Ammon's horn (tissue), 1 donor: ENCODE measurements at regions not wholly inside any gene's neighbourhood (a gene's known extent, or its start where the extent isn't known, plus 50 kb on each side); places are given as distances from the start of the nearest gene placed in this dataset.

Source experiments
- DNase-seq: peaks from one replicate; pipeline ENCODE4 v3.0.0-alpha.2; 2016; ENCODE audit warnings: low spot score

DNA sequence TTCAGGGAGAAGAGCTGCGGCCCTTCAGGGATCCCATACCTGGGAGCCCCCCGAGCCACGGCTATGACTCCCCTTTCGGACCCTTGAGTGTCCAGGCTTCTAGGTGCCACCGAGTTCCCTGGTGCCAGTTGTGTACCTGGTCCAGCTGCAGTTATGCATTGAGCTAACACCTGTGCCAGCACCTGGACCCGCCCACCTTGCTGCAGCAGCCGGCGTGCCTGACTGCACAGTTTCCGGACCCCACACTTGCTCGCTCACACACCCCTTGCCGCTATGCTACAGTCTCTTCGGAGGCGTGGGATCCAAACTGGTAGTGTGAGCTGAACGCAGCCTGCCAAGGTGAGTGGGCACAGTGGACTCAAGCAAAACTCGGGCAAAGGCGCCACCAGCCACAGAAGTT, 284.5 kb upstream of the ROBO1 start:
- DNase-seq, result no peak

DNA sequence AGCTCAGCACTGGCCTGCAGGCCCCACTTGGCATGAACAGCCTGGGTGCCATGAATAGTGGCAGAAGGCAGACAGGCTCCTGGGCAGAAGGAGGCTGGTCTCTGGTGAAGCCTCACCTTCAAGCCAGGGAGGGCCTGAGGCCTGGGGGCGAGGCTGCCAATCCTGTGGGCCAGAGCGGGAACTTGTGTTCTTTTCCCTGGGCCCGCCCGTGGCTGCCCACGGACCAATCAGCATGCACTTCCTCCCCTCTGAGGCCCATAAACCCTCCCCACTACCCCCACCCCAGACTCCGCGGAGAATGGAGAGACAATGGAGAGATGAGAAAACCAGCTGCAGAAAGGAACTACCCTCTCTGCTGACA, 283.8 kb upstream of the ROBO1 start:
- DNase-seq, result no peak

DNA sequence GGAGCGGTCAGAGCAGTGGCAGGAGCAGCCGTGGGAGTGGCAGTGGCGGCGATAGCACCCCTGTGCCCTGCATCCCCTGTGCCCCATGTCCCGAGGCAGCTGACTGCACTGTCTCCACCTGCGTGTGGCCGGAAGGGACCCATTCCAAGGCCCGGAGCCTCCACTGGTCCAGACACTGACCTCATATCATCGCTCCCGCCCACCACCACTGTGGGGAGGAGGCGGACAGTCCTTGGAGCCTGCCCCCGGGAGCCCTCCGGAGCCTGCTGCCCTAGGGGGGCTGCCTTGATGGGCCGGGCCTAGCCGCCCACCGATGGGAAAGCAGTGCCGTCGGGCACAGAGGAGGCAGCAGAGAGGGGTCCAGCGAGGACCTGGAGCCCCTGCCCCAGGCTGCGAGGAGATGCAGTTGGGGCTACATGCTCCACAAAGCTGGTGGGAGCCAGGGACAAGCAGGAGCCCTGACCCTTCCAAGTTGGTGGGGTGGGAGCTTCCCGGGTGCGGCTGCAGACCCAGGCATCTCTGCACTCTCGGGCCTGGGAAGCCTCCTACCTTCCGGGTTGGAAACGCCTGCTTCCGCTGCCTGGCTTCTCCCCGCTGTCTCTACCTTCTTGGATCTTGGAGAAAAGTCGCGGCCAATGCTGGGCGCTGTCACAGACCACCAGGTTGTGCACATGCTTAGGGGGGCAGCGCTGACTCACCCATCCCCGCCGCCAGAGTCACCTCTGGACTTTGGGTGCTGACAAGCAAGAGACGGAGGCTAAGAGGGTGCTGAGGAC, 283.2 kb upstream of the ROBO1 start:
- no peak for DNase-seq

DNA sequence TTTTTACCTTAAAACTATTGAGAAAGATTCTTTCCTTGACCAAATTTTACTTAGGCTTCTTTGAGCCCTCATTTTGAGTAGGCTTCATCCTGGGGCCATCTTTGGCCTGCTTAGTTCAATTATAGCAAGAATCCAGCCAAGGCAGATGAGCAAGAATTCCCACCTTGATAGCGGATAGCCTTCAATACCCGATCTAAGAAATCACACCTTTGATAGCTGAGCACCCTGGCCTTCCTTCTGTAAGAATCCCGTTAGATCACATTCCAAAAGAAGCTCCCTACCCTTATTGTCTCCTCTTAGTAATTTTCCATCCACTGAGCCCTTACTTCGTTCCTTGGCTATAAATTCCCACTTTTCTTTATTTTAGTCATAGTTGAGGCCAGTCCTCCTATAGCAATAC, 275.4 kb upstream of the ROBO1 start:
- DNase-seq, result no peak

DNA sequence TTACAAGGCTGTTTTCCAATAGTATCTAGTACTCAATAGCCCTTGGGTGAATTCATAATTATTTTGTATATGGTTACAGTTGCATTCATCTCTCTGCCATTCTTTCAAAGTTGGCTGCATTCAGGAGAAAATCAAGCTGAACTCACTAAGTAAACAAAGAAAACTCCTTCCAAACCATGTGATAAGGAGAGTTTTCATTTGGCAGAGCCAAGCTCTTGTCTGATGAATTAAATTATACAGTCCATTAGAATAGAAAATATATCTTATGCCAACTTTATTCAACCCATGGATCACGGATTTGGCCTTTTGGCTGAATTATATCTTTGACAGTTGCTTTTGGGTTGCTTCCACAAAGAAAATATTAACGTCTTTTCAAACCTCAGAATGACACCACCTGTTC, 272.3 kb upstream of the ROBO1 start:
- DNase-seq, result no peak

DNA sequence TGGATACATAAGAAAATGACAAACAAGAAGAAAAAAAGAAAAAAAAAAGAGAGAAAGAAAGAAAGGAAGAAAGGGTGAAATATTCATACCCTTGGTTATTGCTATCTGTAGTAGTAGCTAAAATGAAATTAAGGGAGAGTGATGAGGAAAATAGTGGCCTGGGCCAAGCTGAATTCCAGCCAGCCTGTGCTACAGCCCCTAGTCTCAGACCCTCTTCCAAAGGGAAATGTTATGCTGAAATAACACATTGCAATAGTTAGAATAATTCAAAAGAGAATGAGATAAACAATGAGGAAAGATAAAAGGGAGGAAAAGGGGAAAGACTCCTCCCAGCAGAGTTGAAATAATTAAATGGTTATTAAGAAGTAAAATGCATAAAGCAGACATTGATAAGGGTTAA, 268.4 kb upstream of the ROBO1 start:
- DNase-seq, result no peak

DNA sequence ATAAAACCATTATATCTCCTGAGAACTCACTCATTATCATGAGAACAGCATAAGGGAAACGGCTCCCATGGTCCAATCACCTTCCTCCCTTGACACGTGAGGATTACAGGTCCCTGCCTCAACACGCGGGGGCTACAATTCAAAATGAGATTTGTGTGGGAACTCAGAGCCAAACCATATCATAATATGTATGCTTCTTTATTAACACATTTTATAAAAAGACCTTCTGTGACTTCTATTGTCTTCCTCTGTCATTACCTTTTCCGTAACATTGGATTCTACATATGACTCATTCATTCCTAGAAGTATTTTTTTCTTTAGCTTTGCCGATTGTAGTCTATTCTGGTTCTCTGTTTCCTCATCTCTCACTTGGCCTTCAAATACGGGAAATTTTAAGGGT, 267.2 kb upstream of the ROBO1 start:
- no peak for DNase-seq

DNA sequence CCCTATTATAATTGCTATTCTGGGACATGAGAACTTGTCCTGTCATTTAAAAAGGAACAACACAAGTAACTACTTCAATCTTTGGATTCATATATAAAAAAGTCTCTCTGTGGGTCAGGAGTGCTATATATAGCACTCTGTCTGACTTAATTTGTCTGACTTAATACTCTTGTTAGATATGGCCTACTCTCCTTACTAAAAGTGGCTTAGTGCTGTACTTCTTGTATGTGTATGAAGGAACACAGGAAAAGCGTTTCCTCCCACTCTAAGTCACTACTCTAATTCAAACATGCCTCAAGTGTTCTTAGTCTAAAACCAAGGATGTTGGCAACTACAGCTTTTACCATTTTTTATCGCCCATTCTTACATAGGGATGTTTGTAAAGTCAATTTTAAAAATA, 255.2 kb upstream of the ROBO1 start:
- no peak for DNase-seq

DNA sequence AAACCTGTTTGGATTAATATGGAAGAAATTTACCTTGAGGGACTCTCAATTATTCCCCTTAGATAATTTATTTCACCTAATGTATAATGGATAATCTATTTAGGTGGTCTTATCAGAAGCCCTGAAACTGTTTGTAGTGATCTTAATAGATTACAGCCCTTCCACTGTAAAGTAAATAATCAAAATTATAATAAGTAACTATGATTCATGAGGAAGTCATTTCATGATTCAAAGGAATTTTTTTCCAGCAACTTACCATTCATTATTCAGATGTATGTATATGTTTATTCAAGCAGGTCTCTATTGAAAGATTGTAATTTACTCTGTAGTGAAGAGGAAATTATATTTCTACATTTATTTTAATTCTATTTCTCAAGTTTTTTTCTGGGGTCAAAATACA, 250.6 kb upstream of the ROBO1 start:
- no peak for DNase-seq

DNA sequence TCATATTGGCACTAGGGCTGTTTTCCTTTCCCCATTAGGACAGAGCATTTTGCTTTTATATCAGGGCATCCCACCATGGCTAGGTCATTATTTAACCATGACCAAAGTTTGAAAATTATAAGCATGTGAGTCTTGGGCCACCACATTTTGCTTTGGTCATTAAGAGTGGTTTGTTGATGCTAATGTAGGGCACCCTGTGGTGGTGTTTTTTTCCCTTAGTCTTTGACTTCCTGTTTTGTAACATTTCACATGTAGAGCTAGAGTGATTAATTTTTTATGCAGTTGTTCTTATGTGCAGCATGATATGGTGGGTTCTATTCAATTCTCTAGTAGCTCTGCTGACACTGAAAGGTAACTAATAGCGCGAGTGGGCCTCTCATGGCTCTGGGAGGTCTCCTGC, 249.6 kb upstream of the ROBO1 start:
- DNase-seq, result no peak

DNA sequence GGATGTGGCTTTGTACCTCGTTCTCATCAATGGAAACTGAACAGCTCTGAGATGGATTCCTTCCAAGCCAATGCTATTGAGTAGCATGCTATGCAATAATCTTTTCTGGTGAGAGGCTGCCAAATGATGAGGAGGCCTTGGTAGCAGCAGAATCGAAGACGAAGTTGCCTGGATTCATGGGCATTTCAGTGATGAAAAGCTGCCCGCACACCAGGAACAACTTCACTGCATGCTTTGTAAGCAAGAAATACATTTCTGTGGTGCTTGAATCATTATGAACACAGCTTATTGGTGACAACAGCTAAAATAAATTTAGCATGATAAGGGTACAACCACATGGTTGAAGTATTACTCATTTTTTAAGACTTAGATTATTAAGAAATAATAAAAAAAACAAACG, 246.8 kb upstream of the ROBO1 start:
- no peak for DNase-seq

DNA sequence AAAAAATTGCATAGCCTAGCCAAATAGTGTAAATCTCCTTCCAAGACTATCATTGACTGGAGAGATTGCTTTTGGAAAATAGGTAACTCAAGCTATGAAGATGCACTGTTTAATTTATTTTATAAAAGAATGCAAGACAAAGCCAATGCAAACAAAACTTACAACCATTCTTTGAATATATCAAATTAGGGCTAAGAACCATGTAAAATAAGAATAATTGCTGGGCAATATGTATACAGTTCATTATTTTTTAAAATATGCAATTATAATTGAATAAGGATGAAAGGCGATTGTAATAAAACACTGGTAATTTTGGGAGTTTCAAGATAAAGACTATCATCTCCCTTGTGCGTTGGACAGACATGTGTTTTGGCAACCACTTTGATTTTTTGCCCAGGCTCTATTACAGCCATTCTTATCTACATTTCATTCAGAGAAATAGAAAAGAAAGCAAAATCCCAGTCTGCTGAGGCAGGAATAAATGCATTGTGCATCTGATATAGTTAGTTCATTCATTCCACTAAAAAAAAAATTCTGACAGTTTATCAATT, 242.3 kb upstream of the ROBO1 start:
- DNase-seq, result no peak

DNA sequence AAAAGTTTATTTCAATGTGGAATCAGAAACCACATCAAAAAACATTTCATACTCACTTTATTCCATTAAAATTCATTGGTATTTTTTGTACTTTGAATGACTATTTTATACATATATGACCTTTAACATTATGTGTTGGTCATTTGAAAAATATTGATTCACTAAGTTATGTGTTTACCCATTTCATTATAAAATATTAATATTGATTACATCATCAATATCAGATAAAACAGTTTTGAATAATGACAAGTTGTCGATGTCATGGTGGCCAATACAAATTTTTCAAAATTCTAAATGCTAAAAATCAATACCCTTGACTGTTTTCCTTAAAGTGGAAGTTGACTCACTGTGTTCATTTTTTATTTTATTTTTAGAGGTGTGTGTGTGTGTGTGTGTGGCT, 239.7 kb upstream of the ROBO1 start:
- DNase-seq, result no peak

DNA sequence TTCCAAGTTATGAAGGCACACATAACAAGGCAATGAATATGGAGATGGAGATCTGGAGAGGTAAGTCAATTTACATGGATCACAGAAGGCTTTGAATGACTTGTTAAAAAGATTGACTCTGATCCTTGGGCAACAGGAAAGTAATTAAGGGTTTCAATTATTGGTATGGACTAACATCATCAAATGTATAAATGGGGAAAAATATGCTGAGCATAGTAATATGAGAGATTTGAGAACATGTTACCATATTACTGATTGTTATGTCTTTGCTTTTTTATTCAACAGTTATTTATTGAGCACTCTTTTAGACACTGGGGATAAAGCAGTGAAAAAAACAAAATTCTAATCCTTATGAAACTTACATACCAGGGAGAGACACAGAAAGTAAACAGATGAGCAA, 238.5 kb upstream of the ROBO1 start:
- DNase-seq, result no peak

DNA sequence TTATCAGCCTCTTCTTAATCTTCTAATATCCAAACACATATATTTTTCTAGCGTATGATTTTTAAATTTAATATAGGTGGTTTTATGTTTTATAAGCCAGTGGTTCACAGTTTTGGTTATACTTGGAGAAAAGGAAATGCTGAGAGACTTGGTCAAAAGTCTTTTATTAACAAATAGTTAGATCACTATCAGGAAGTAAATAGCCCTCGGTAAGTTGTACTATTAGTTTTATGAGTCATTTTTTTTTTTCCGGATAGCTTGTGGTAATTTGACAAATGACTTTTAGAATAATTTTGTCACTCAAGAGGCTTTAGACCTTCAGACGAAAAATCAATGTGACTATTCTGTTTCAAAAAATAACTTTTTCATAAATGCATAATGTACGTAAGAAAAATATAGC, 232.2 kb upstream of the ROBO1 start:
- DNase-seq, result no peak

DNA sequence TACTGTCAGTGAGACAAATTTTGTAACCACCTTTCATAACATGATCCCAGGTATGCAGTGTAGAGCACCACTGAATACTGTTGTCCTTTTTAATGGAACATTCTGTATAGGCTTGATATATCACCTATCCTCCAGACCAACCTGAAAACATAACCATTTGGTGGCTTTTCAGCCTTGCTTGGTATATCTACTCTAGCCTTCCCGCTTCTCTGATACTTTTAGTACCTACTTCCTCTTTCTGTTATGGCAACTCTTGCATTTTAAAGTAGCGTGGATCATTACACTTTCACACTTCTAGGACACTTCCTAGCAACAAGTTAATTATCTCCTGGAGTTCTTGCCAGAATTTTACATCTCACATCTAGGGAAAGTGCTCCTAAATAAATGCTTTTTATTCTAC, 226.6 kb upstream of the ROBO1 start:
- DNase-seq, result no peak

DNA sequence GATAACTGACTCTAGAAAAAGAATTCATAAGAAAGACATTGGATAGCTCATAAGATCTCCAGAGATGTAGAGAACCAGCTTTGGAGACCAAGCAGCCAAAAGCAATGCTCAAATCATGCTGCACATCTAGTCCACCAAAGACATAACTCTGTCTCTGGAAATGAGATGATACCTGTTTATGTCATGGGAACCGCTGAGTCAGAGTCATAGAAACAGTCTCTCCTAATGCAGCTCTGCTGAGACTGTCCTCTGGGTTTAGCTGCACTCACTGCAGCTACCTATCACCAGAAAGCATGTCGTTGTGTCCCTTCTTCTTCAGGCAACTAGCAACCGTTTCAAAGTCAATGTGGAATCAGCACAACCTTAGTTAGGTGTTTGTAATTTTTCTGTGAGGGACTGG, 218.5 kb upstream of the ROBO1 start:
- DNase-seq, result no peak

DNA sequence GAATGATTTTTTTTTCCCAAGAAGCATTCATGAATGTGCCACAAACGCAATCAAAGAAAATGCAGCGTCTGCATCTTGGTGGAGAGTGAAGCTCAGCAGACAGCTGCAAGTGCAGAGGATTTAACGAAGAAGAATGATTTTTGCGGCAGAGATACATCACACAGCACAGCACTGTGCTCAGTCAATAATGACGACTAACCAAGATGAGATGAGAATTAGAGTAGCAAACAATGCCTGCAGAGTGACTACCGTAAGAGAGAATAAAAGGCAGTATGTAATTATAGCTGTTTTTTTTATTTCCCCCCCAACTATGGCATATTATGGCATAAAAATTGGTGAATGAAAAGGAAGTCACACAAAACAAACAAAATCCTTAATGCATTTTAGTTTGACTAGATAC, 218.0 kb upstream of the ROBO1 start:
- no peak for DNase-seq

DNA sequence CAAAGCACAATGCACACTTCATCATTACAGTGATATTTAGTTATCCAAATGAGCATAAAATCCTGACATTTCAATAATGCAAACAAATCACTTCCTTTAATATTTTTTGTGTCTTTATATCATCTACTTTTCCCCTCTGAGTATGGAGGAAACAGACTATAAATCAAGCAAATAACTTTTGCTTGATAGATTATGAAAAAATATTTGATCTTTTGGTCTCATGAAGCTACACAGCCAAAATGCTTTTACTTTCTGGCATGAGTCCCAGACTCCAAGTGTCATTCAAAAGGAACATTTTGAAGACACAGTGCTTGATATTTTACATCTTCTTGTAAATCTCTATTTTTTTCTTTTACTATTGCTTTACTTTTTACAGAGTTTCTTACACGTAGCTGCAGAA, 215.3 kb upstream of the ROBO1 start:
- DNase-seq, result no peak

DNA sequence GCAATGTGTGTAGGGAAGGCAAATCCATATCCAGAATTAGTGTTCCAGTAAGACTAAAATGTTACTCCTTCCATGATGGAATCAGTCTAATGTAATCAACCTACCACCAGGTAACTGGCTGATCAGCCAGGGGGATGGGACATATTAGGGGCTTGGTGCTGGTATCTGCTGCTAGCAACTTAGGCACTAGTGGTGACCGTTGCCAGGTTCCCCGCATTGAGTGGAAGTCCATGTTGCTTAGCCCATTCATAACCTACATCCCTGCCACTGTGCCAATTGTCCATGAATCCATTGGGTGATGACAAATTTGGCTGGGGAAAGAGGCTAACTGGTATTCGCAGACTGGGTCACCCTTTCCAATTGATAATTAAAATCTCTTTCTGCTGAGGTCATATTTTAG, 212.2 kb upstream of the ROBO1 start:
- no peak for DNase-seq

DNA sequence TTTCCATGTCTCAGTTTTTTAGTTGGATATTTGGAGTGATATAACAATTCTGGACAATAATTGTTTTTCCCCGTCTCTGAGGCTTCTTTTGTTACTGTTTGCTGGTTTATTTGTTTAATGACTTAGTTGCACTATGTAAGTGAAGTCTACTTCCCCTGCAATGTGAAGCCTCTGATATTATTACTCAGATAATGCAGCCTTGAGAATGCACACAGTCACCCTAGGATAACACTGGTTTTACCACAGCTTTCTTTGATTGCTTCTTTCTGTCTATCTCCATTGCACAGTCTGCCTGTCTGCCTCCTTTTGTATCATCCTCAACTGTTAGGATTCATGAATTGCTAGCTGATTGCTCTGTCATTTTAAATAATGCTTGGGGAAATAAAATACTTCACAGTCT, 208.7 kb upstream of the ROBO1 start:
- no peak for DNase-seq

DNA sequence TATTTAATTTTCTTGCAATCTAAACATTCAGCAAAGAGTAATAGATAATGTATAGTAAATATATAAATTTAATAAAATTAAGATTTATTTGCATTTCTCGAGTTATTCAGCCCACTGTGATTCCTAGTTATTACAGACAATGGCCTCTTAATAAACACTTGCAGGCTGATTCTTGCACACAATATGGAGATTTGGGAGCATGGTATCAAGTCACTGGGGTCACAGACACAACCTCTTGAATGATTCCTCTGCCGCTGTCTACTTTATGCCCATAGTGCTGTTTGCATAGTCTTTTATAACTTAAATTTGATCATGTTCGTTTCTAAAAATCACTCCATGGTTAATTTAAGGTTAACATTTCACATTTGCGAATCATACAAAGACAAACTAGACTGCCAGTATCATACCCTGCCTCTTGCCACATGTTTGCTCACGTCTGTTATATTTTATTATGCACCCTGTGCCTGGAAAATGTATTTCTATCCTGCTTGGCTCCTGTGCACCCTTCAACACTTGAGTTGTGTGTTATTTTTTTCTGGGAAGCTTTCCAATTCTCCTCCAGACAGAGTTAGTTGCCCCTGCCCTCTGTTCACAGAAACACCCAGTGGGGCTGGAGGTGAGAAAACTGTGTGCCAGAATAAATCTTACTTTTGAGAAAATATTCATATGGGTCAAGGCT, 206.3 kb upstream of the ROBO1 start:
- no peak for DNase-seq

DNA sequence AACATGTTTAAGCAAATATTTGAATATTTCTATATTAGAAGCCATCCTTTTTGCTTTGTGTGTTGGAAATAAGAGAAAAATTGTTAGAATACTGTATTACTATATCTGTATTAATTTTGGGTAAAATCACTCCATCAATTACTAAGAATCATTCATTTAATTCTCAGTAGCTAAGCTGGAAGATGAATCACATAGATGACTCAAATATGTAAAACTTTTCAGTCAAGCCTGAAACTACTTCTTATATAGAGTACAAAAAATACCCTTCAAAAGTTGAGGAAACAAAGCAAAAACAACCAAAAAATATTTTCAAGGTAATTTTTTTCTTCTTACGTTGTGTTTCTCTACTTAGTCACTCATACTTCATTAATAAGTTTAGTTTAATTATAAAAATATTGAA, 205.7 kb upstream of the ROBO1 start:
- no peak for DNase-seq

DNA sequence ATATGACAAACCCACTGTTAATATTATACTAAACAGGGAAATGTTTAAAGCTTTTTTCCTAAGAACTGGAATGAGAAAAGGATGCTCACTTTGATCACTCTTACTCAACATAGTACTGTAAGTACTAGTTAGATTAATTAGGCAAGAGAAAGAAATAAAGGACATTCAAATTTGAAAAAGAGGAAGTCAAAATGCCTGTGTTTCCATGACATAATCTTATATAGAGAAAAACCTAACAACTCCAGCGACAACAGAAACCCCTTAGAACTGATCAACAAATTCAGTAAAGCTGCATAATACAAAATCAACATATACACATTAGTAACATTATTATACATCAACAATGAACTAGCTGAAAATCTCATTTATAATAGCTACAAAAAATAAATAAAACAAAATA, 200.6 kb upstream of the ROBO1 start:
- no peak for DNase-seq
